Amniotic stem cell (primary cell): ENCODE measurements at regions not wholly inside any gene's neighbourhood (a gene's known extent, or its start where the extent isn't known, plus 50 kb on each side); places are given as distances from the start of the nearest gene placed in this dataset.

Source experiments
- DNase-seq: peaks from one replicate; lab custom pipeline; 2025; lab: John Stamatoyannopoulos, UW

DNA sequence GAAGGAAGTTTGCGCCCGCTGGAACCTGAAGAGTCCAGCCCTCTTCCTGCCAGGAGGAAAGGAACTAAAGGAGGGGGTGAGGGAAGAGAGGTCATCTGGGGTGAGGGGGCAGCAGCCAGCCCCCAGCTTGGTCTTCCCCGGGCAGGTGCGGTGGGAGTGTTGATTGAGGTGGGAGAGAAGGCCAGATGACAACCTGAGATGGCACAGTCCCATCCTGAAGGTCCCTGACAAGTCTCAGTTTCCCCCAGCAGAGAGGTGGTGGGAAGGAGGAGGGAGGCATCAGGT is 240.9 kb downstream of the HAUS1 start:
- DNase-seq, result no peak

DNA sequence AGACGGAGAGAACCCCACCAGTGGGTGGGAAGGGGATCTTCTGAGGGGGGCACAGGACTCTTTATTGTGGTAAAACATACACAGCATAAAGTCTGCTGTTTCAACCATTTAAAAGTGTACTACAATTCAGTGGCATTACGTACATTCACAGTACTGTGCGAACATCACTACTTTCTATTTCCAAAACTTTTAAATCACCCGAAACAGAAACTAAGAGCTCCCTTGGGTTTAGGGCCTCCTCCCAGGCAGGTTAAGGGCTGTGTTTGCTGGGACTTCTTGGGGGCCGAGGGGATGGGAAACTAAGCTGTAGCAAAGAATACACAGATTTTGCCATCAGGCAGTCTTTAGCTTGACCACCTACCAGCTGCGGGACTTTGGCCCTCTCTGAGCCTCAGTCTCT is 242.0 kb downstream of the HAUS1 start:
- DNase-seq, result no peak

DNA sequence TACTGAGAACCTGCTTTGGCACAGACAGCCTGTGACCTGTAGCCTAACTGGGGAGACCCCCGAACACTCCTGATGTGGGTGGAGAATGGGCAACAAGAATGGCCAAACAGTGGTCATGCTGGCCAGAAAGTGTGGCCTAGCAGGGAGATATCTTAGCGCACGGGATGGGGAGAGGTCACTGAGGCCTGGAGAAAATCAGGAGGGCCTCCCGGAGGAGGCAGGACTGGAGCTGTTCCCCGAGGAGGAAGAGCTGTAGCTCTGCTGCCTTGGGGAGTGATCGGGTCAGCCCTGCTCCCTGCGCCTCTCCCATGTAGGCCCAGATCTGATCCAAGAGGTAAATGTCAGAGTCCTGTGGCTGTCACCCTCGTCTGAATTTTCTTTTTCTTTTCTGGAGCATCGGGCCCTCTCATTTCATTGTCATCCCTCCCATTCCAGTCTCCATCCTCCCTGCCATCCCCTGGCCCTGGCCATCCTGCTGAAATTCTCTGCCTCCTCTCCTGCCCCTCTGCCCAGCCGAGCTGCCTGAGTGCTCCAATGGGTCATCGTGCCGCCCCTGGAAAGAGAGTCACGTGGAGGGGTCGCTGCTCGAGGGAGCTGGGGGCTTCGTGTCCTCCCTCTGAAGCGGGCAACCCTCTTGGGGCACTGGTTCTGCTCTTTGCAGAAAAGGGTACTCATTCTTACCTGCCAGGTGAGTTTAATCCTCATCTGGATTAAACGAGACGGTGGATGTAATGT is 242.9 kb downstream of the HAUS1 start:
- DNase-seq, result no peak

DNA sequence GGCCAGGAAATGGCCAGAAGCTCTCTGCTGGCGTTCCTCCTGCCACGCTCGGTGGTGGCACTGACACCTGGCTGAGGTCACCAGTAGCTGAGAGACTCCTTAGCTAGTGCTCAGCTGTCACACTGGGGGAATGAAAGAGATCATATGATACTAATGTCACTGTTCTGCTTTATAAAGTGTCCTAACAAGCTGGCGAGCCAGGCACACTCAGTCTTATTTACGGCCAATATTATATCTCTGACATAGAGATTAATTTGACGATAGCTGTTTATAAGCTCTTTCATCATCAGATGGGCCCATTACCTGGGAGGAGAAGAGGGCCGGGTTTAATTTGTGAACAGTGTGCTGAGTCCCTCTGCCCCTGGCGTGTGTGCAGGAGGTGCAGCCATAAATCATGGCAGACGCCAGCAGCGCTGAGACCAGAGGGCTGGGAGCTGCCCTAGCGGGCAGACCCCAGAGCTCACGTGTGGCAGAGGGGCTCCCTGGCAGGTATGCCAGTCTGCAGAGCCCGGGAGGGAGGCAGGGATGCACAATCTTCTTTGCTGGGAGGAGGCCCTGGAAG is 246.5 kb downstream of the HAUS1 start:
- DNase-seq, result no peak

DNA sequence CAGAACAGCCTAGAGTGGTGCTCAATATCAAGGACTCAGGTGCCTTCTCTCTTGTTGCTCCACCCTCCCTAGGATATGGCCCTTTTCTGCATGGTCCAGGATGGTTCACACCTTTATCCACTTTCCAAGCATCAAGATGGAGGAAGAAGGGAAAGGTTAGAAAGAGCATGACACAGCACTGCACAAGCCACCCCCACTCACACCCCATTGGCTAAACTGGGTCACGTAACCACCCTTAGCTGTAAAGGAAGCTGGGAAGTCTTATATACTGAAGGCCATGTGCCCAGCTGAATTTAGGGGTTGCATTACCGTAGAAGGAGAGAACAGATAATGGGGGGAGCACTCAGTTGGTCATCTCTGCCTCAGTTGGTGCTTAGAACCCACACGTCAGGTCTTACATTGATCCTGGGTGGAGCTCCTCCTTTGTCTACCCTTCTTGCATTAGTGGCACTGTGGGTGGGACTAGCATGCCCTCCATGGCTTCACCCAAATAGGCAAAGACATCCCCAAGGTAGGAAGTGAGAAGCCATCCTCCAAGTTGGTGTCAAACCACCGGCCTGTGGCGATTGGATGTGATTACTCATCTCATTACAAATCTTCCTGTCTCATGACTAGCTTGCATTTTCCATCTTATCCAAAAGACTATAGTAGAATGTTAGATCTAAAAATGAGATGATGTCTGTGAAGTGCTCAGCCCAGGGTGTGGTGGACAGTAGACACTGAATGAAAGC is 248.5 kb downstream of the HAUS1 start:
- no peak for DNase-seq

DNA sequence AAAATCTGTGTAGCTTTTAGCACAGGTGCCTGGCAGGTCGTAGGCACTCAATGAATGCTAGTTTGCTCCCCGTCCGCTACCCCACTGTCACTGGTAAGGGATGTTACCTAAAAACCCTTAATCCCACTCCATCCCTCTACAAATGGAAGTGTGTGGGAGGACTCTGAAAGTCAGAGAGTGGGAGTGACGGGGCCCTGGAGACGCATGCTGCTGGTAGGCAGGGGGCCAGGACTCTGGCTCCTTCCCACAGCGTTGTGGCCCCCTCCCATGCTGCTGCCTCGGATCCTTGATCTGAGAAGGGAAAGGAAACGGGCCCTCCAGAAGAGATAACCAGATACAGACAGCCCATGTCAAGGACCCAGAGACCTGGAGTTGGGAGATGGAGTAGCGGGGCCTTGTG is 249.3 kb downstream of the HAUS1 start:
- DNase-seq, result no peak

DNA sequence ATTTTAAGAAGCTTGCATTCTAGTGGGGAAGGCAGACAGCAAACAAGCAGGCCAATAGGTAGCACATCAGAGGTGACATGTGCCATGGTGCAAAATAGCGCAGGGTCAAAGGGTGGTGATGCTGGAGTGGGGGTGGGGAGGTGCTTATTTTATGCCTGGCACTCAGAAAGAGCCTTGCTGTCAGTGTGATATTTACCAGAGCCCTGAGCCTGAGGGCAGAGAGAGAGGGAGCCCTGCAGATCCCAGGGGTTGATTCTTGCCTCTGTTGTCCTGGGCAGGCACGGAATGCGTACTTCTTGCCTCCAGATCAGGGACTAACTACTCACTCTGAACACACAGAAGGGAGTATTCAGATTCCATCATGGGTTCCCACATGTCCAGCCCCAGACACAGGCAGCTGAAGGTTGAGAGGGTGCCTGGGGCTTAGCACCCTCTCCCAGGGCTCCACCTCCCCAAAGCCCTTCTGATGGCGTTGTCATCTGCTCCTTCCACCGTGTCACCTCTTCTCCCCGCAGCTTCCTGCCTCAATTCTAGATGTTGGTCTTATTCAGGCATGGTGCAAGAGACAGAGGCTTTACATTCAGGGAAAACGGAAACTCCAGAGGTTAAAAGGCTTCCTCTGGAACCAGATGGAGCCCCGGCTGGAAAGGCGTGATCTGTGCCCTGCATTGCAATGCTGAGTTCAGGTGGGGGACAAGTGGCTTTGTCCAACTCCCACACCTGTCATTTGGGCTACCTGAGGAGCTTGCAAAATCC is 252.3 kb downstream of the HAUS1 start:
- DNase-seq, result no peak

DNA sequence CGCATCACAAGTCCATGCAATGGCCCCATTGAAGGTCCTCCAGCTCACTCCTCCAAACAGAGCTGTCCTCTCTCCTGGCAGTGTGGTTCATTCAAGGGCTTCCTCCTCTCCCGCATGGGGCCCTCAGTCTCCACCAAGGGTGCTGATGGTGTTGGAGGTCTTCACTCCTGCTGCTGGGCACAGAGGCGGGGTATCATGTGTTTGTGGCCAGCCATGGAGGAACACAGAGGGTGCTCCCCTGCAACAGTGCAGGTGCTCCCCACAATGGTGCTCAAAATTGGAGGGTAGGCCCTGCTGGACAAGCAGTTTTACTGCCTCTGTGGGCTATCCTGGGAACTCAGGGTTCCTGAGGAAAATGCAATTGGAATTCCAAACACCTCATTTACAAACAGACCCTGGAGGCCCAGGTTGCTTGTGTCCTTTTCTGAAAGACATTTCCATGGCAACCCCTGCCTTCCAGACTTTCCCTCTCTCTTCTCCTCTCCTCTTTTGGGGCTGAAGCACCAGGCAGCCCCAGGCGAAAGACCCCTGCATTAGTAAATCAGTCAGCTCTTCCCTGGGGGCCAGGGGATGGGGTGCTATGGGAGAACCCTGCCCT is 256.0 kb downstream of the HAUS1 start:
- DNase-seq, result no peak

DNA sequence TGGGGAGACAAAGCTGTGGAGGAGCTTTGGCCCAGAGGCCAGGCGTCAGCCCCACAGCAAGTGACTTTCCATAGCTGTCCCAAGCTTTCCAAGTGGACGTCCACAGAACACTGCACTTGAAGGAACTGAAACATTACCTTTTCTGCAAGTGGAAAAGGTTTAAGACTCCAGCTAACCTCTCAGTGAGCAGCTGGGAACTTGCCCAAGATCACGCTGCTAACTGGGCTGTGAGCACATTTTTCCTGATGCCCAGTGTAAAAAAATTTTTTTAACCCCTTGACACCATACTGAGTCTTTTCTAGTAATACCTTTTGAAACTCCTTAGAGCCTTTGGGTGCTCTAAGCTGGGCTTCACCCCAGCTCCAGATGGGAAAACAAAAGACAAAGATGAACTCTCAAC is 256.7 kb downstream of the HAUS1 start:
- no peak for DNase-seq

DNA sequence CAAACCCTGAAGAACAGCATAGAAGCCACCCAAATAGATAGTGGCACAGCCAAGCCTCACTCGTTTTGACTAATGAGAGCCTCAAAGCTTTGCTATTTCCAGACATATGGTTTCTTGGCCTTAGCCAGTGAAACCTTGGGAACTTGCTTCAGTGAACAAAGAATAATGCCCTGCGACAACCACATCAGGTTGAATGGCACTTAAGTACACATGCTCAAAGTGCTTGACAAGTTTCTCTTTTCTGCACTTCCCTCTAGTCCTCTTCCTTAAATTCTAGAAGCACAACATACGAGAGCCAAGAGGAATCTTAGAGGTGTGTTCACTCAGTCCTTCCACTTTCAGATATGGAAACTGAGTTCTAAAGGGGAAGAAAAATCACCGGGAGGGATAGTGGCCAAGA is 258.3 kb downstream of the HAUS1 start:
- no peak for DNase-seq

DNA sequence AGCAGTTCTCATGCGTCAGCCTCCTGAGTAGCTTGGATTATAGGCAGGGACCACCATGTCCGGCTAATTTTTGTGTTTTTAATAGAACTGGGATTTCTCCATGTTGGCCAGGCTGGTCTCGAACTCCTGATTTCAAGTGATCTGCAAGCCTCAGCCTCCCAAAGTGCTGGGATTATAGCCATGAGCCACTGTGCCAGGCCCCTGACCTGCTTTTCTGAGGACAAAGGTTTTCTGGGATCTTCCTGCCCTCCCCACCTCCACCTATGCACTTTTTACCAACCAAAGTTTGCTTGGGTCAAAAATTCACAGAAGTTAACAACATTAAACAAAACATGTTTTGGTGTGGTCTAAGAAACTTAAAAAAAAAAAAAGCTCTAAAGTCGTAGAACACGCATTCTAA is 259.9 kb downstream of the HAUS1 start:
- DNase-seq, result no peak

DNA sequence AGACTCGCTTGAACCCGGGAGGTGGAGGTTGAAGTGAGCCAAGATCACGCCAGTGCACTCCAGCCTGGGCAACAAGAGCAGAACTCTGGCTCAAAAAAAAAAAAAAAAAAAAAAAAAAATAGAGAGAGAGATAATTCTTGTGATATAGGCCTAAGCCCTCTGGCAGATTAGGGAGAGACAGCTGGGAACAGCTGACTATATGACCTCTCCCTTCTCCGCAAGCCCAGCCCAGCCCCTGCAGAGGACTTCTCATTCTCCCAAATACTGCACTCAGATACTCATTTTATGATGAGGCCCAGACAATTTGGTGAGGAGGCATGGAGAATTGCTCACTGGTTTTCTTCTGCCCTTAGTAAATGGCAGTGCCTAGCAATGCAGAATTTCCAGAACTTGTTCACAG is 262.0 kb downstream of the HAUS1 start:
- no peak for DNase-seq

DNA sequence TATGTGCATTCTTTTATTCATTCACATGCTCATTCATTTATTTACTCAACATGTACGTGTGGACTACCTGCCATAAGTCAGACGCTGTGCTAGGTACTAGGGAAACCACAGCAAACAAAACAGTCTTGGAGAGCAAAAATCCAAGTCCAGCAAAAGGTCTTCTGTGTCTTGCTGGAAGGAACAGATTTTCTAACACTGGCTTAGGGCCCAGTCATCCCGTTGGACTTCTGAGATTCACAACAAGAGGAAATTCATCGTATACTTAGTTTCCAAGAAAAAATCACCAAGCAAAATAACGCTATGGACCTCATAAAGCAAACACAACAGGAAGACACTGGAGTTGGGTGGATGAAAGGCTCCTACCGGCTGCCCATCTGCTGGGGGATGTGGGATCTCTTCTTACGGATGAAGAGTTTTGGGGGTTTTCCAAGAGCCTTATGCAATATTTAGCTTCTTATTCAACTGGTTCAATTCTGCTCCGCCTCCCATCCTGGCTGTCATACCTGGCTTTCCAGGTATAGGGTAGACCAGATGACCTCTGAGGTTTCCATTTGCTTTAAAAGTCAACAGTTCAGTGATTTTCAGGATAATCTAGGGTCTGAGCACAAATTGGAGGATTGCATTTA is 262.7 kb downstream of the HAUS1 start:
- no peak for DNase-seq

DNA sequence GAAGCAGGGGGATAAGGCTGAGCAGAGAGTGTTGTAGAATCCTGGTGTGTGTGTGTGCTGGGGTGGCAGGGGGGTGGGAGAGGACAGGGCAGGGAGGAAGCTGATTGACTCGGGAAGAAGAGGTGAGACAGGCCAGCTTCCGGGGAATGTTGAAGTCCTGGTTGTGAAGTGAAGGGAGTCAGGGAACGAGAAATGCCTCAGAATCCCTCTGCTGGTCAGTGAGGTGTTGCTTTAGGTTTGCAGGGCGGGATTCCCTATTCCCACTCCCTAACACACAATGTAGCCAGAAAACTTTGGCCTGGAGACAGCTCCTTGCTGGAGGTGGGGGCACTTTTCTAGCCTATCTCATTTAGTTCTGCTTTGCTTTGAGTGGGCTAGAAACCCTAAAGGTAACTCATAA is 265.1 kb downstream of the HAUS1 start:
- DNase-seq, result no peak

DNA sequence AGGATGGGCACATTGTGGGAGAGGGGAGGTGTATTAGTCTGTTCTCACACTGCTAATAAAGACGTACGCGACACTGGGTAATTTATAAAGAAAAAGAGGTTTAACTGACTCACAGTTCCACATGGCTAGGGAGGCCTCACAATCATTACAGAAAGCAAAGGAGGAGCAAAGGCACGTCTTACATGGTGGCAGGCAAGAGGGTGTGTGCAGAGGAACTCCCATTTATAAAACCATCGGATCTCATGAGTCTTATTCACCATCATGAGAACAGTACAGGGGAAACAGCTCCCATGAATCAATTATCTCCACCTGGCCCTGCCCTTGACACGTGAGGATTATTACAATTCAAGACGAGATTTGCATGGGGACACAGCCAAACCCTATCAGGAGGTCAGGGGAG is 266.7 kb downstream of the HAUS1 start:
- no peak for DNase-seq

DNA sequence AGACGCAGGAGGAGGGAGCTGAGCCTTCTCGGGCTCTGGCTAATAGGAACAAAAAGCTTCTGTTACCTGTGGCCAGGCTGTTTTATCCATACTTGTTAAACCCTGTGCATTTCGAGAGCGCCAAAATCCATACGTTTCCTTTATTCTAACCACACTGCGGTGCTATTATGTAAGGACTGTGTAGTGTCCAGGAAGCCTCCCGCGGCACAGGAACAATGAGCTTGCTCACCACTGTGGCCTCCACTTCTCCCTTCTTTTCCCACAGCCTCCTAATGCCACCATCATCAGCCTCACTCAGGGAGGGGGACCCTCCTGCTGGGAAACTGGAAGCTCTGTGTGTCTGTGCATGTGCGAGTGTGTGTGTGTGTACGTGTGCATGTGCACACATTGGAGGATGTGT is 268.5 kb downstream of the HAUS1 start:
- no peak for DNase-seq

DNA sequence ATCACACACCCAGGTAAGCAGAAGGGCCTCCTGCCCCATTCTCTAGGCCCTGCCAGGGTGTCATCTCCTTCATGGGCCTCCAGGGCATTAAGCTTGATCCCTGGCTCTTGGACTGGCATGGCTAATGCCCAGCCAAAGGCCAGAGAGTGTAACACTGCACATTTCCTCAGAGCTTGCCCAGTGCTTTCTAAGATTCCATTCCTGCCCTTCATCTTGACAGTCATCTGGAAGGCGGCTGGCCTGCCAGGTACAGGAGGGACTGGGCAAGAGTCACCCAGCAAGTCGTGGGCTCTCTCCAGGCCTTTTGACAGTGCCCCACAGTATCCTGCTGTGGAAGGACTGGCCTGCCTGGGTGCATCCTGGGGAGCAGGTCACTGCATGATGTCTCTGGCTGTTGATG is 268.9 kb downstream of the HAUS1 start:
- no peak for DNase-seq

DNA sequence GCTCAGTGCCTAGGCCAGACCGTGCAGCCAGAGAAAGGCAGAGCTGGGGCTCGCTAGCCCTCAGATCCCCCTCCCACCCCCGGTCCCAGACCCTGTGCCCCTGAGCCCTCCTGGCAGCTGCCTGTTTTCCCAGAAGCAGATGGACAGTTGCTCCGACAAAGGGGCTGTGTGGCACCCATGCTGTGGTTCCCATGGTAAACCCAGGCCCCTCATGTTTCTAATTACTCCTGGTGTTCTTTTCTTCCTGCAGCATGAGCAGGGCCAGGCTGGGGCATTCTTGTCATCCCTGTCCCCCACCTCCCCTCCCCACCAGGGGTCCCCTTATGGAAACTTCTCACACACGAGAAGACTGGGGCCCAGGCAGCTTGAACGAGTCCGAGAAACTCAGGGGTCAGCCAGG is 269.6 kb downstream of the HAUS1 start:
- no peak for DNase-seq

DNA sequence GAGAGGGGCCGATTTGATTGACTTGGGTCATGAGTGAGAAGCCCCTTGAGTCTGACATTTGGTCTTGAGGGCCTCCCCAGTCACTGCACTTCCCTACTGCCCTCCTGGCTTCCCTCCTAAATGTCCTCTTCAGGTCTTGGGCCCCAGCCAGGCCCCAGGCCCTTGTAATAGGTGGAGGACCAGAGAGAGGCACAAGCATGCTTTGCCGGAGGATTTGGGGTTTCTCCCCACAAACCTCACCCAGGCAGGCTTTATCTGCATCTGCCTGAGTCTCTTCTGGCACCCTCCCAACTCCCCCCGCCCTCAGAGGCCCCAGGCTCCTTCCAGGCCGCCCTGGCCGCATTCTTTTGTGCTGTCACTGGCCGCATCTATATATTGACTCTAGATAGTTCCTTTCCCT is 270.7 kb downstream of the HAUS1 start:
- no peak for DNase-seq

DNA sequence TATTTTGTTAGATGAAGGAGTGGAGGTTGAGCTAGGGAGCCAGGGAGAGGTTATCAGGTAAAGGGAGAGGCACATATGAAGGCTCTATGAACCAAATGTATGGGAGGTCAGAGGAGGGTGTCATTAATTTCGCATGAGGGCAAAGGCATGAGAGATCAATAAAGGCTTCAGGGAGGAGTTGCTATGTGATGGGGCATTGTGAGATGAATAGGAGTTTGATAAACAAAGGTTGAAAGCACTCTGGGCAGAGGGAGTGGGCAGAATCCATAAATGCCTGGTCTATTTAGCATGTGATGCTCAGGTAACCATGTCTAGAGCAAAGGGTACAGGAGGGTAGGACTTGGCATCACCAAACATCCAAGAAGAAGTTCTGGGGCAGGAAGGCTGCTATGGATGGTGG is 273.4 kb downstream of the HAUS1 start:
- DNase-seq, result no peak

DNA sequence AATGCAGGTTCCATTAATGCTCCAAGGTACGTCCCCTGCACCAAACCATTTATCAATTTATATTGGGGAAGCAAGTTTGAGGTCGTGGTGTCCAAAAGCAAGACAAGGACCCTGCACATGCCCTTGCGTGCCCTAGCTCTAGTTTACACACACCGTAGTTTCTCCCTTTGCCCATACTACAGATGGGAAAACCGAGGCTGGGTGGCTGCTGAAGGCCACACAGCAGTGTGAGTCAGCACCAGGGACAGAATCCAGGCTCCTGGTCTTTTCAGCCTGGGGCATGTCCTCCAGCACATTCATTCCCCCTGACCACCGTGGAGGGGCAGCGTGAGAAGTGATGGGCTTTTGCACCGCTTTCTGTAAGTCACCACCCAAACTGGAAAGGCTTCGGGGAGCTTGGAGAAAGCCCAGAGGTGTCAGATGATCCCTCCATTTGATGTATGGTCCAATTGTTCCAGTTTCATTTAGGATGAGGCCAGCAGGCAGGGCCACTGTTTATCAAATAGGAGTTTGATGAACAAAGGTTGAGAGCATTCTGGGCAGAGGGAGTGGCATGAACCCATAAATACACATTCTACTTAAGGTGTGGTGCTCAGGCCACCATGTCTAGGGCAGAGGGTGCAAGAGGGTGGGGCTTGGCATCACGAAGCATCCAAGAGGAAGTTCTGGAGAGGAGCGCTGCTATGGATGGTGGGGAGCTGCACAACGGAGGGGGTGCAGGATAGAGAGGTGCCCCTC is 274.1 kb downstream of the HAUS1 start:
- no peak for DNase-seq

DNA sequence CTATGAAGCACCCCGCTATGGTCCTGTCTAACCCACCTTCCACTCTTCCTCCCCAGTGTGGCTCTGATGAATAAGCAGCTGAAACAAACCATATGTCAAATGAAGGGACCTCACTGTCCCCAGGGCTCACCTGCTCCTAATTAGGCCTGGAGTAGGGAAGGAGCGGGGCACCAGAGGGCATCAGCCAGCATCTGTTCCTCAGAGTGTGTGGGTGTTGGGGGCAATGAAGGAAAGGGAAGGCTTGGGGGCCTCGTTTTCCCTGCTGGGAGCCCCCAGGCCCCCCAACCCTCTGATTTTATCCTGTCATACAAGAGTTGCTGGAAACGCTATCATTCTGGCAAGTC is 274.7 kb downstream of the HAUS1 start:
- DNase-seq, result no peak
